ENCODE measurements at regions not wholly inside any gene's neighbourhood (a gene's known extent, or its start where the extent isn't known, plus 50 kb on each side); places are given as distances from the start of the nearest gene placed in this dataset.

GRCh38 chr18:2104620-2105462 lies 466.5 kb downstream of the METTL4 start:
- Histone ChIP-seq H3K36me3 (ENCODE audit: insufficient read depth, low read length) (no peaks in the 10 kb centered on the region), H3K9me3 (ENCODE audit: insufficient read depth, low read length, severe bottlenecking) (no peaks in the 10 kb centered on the region), H3K9ac (ENCODE audit: low read depth, low read length) (no peak overlapping the region), H3K4me1 (ENCODE audit: insufficient read depth, low read length) (no peaks in the 10 kb centered on the region), H2AFZ (ENCODE audit: low read depth, low read length) (no peak overlapping the region), H3K27ac (ENCODE audit: low read length) (no peak overlapping the region), H3K4me3 (ENCODE audit: low read depth in 1 of 2, low read length in 2 of 2) (no peak overlapping the region), H4K20me1 (ENCODE audit: insufficient read depth, low read length) (no peaks in the 10 kb centered on the region), H3K4me2 (ENCODE audit: insufficient read depth, low read length) (no peak overlapping the region), H3K27me3 (ENCODE audit: insufficient read depth, low read length, poor library complexity) (peaks cover 9% of the 10 kb centered on the region), H3K79me2 (ENCODE audit: insufficient read depth, low read length) (no peaks in the 10 kb centered on the region)
- no peak for TF ChIP-seq EZH2 (IDR thresholded peaks at IDR 0.05; ENCODE audit: borderline replicate concordance, low read depth, low read length, severe bottlenecking)
- peak; percentile 86 for TF ChIP-seq CTCF (IDR thresholded peaks at IDR 0.05; ENCODE audit: borderline replicate concordance, extremely low read depth, low read length, poor library complexity, severe bottlenecking)
- ATAC-seq (ENCODE audit: insufficient read depth, low read depth) (peak; percentile 98), DNase-seq (peak; percentile 60)

- H3K4me3 ChIP-seq (ENCODE audit: low read depth in 1 of 2, low read length in 2 of 2): no peak overlapping the region
- H2AFZ ChIP-seq (ENCODE audit: low read depth, low read length): no peak overlapping the region
- no peaks in the 10 kb centered on the region for H4K20me1 ChIP-seq (ENCODE audit: insufficient read depth, low read length)
- no peaks in the 10 kb centered on the region for H3K4me1 ChIP-seq (ENCODE audit: insufficient read depth, low read length)
- H3K9ac ChIP-seq (ENCODE audit: low read depth, low read length): no peak overlapping the region
- H3K4me2 ChIP-seq (ENCODE audit: insufficient read depth, low read length): no peak overlapping the region
- no peaks in the 10 kb centered on the region for H3K36me3 ChIP-seq (ENCODE audit: insufficient read depth, low read length)
- TF ChIP-seq CTCF (IDR thresholded peaks at IDR 0.05; ENCODE audit: borderline replicate concordance, extremely low read depth, low read length, poor library complexity, severe bottlenecking) (no peak), EZH2 (IDR thresholded peaks at IDR 0.05; ENCODE audit: borderline replicate concordance, low read depth, low read length, severe bottlenecking) (no peak)
- ATAC-seq (ENCODE audit: insufficient read depth, low read depth) (no peak), DNase-seq (no peak)
- no peak overlapping the region for H3K27ac ChIP-seq (ENCODE audit: low read length)
- H3K9me3 ChIP-seq (ENCODE audit: insufficient read depth, low read length, severe bottlenecking): no peaks in the 10 kb centered on the region
- H3K79me2 ChIP-seq (ENCODE audit: insufficient read depth, low read length): no peaks in the 10 kb centered on the region
- H3K27me3 ChIP-seq (ENCODE audit: insufficient read depth, low read length, poor library complexity): peaks cover 7% of the 10 kb centered on the region
Measured at GRCh38 chr18:2108591-2108990, 462.7 kb downstream of the METTL4 start.

- Histone ChIP-seq H3K27me3 (ENCODE audit: insufficient read depth, low read length, poor library complexity) (peaks cover 10% of the 10 kb centered on the region), H3K36me3 (ENCODE audit: insufficient read depth, low read length) (no peaks in the 10 kb centered on the region), H3K4me3 (ENCODE audit: low read depth in 1 of 2, low read length in 2 of 2) (no peak overlapping the region), H3K27ac (ENCODE audit: low read length) (no peak overlapping the region), H3K4me1 (ENCODE audit: insufficient read depth, low read length) (no peaks in the 10 kb centered on the region), H2AFZ (ENCODE audit: low read depth, low read length) (no peak overlapping the region), H3K9ac (ENCODE audit: low read depth, low read length) (no peak overlapping the region), H4K20me1 (ENCODE audit: insufficient read depth, low read length) (no peaks in the 10 kb centered on the region), H3K9me3 (ENCODE audit: insufficient read depth, low read length, severe bottlenecking) (no peaks in the 10 kb centered on the region), H3K4me2 (ENCODE audit: insufficient read depth, low read length) (no peak overlapping the region), H3K79me2 (ENCODE audit: insufficient read depth, low read length) (no peaks in the 10 kb centered on the region)
- no peak for DNase-seq
- no peak for ATAC-seq (ENCODE audit: insufficient read depth, low read depth)
- TF ChIP-seq EZH2 (IDR thresholded peaks at IDR 0.05; ENCODE audit: borderline replicate concordance, low read depth, low read length, severe bottlenecking) (no peak), CTCF (IDR thresholded peaks at IDR 0.05; ENCODE audit: borderline replicate concordance, extremely low read depth, low read length, poor library complexity, severe bottlenecking) (no peak)
Measured at GRCh38 chr18:2111456-2111855, 459.8 kb downstream of the METTL4 start.

All from DND-41 (cell line).